ENCODE measurements at regions not wholly inside any gene's neighbourhood (a gene's known extent, or its start where the extent isn't known, plus 50 kb on each side); places are given as distances from the start of the nearest gene placed in this dataset.

DNA sequence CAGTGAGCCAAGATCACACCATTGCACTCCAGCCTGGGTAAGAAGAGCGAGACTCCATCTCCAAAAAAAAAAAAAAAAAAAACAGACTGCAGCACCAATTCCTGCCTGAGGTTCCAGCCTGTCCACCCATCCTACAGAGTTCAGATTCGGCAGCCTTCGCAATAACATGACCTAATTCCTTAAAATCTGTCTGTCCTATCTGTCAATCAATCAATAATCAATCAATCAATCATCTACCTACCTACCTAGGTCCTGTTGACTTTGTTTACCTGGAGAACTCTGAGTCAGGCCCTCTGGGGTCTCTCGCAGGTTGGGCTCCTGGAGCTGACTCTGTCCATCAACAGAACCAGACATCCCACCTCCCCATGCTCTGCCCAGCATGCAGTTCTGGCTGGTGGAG is 236.7 kb downstream of the ENGASE start:
- no peak overlapping the region for H3K4me3 ChIP-seq (replicated peaks in 1 of 3; ENCODE audit: insufficient read depth in 1 of 3, low read depth in 1 of 3, low read length in 3 of 3)
- ChIA-PET CTCF (interaction anchor here (0.7 kb wide), 1 partner anchor 116 kb away, joined by 4 read pairs; no protein-coding TSS in a partner anchor), POLR2A (no interaction called here)
- peaks cover 1 to 9% of the 10 kb centered on the region in 2 experiments for H3K27me3 ChIP-seq (ENCODE audit: control insufficient read depth in 2 of 2, insufficient read depth in 2 of 2, low read length in 2 of 2)
- intact Hi-C loops (cut with micrococcal nuclease) = no loop called here
- DNase-seq (ENCODE audit: low read depth, low spot score) (no peak), FAIRE-seq (no peak)
- H3K4me1 ChIP-seq (ENCODE audit: control insufficient read depth, extremely low read depth, insufficient read depth, low read length) = no peaks in the 10 kb centered on the region
- no peaks in the 10 kb centered on the region for H3K79me2 ChIP-seq (ENCODE audit: control insufficient read depth, insufficient read depth, low read length)
- BruUV-seq (replicated peaks) = no TSS peak
- H3K36me3 ChIP-seq (ENCODE audit: control insufficient read depth in 2 of 2, extremely low read depth in 1 of 2, insufficient read depth in 2 of 2, low read length in 2 of 2) = no peaks in the 10 kb centered on the region
- TF ChIP-seq POLR2AphosphoS5 (IDR thresholded peaks at IDR 0.05; ENCODE audit: insufficient read depth, low read depth, low read length) (no peak), MYC (IDR thresholded peaks at IDR 0.05; ENCODE audit: low read depth, low read length) (no peak), JUN (IDR thresholded peaks at IDR 0.05; ENCODE audit: borderline replicate concordance, insufficient read depth, insufficient read length, low read depth) (no peak), GATA2 (IDR thresholded peaks at IDR 0.05; ENCODE audit: insufficient read depth, insufficient read length, low read depth, low read length) (no peak), EZH2 (IDR thresholded peaks at IDR 0.05; ENCODE audit: borderline replicate concordance, low read depth, low read length, severe bottlenecking) (no peak), FOS (IDR thresholded peaks at IDR 0.05; ENCODE audit: borderline replicate concordance, insufficient read depth, low read length) (no peak)
- TF ChIP-seq, protein P1, sequence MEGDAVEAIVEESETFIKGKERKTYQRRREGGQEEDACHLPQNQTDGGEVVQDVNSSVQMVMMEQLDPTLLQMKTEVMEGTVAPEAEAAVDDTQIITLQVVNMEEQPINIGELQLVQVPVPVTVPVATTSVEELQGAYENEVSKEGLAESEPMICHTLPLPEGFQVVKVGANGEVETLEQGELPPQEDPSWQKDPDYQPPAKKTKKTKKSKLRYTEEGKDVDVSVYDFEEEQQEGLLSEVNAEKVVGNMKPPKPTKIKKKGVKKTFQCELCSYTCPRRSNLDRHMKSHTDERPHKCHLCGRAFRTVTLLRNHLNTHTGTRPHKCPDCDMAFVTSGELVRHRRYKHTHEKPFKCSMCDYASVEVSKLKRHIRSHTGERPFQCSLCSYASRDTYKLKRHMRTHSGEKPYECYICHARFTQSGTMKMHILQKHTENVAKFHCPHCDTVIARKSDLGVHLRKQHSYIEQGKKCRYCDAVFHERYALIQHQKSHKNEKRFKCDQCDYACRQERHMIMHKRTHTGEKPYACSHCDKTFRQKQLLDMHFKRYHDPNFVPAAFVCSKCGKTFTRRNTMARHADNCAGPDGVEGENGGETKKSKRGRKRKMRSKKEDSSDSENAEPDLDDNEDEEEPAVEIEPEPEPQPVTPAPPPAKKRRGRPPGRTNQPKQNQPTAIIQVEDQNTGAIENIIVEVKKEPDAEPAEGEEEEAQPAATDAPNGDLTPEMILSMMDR (IDR thresholded peaks at IDR 0.05; ENCODE audit: extremely low read depth in 1 of 2, insufficient read depth in 1 of 2, low read depth in 1 of 2, low read length in 2 of 2) = no peak
- dilution Hi-C loops (cut with MboI; ENCODE audit: extremely low pct_ligation_motif_present, low sequenced_read_pairs) = no loop called here
- no peaks in the 10 kb centered on the region for H4K20me1 ChIP-seq (replicated peaks; ENCODE audit: control insufficient read depth, extremely low read depth, insufficient read depth, low read length)
- H3K9ac ChIP-seq (replicated peaks; ENCODE audit: extremely low read depth, insufficient read depth, low read length) = no peak overlapping the region
- no peak overlapping the region for H3K4me2 ChIP-seq (ENCODE audit: insufficient read depth, low read length)
- H3K9me1 ChIP-seq (replicated peaks; ENCODE audit: control insufficient read depth, extremely low read depth, insufficient read depth, low read length) = no peaks in the 10 kb centered on the region
- no peak overlapping the region for H2AFZ ChIP-seq (ENCODE audit: low read depth, low read length)
- H3K27ac ChIP-seq (ENCODE audit: insufficient read depth, low read depth, low read length) = no peak overlapping the region
- no peaks in the 10 kb centered on the region for H3K9me3 ChIP-seq (replicated peaks; ENCODE audit: control insufficient read depth, insufficient read depth, low read length)
